Testis (tissue), 2 donors: ENCODE measurements at regions not wholly inside any gene's neighbourhood (a gene's known extent, or its start where the extent isn't known, plus 50 kb on each side); places are given as distances from the start of the nearest gene placed in this dataset.

Source experiments
- POLR2A ChIP-seq: fragments of 450-650 bp; IDR thresholded peaks from one replicate; pipeline ENCODE4 v1.6.1; 2017; ENCODE audit warnings: antibody characterized with exemption, mild to moderate bottlenecking, moderate library complexity
- TF ChIP-seq, protein P1 (sequence below), 3 experiments: fragments of 450-650 bp in 2 of 3; fragments of 200-600 bp in 1 of 3; sonication (generic) in 1 of 3; IDR thresholded peaks; one replicate each; pipeline ENCODE4 v1.5.1; 2016 to 2019; ENCODE audit warnings: antibody characterized with exemption in 3 of 3, mild to moderate bottlenecking in 2 of 3, moderate library complexity in 1 of 3

DNA sequence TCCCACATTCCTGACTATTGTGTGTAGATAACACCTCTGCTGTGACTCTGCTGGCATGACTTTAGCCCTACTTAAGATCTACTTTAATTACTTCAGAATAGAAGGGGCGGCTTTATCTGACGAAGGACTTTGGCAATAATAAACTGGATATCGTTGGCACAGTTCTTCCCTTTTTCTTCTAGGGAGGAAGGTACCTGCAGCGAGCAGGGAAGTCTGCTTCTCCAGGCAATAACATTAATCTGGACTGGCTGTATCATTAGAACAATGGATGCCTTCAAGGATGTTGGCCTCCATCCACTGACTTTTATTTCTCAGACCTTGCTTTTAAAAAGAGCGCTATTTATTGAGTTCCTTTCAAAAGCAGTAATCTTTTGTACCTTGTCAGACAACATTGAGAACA, 172.6 kb upstream of the THSD7A start:
- TF ChIP-seq, protein P1, sequence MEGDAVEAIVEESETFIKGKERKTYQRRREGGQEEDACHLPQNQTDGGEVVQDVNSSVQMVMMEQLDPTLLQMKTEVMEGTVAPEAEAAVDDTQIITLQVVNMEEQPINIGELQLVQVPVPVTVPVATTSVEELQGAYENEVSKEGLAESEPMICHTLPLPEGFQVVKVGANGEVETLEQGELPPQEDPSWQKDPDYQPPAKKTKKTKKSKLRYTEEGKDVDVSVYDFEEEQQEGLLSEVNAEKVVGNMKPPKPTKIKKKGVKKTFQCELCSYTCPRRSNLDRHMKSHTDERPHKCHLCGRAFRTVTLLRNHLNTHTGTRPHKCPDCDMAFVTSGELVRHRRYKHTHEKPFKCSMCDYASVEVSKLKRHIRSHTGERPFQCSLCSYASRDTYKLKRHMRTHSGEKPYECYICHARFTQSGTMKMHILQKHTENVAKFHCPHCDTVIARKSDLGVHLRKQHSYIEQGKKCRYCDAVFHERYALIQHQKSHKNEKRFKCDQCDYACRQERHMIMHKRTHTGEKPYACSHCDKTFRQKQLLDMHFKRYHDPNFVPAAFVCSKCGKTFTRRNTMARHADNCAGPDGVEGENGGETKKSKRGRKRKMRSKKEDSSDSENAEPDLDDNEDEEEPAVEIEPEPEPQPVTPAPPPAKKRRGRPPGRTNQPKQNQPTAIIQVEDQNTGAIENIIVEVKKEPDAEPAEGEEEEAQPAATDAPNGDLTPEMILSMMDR (IDR thresholded peaks at IDR 0.05), result no peak
- TF ChIP-seq POLR2A, result no peak
